ENCODE measurements at regions not wholly inside any gene's neighbourhood (a gene's known extent, or its start where the extent isn't known, plus 50 kb on each side); places are given as distances from the start of the nearest gene placed in this dataset.

- TF ChIP-seq CTCF (IDR thresholded peaks at IDR 0.05; ENCODE audit: insufficient read depth, low read depth, low read length, missing control alignments): no peak
- H3K4me3 ChIP-seq (ENCODE audit: low read length): no peak overlapping the region
- DNase-seq (ENCODE audit: low read depth): no peak
These were observed 82.9 kb upstream of the BARX2 start for GRCh38 chr11:129292771-129293170.

GRCh38 chr11:129292092-129292491, 83.6 kb upstream of the BARX2 start:
- H3K4me3 ChIP-seq (ENCODE audit: low read length): no peak overlapping the region
- TF ChIP-seq CTCF (IDR thresholded peaks at IDR 0.05; ENCODE audit: insufficient read depth, low read depth, low read length, missing control alignments): no peak
- no peak for DNase-seq (ENCODE audit: low read depth)

- no peak for TF ChIP-seq CTCF (IDR thresholded peaks at IDR 0.05; ENCODE audit: insufficient read depth, low read depth, low read length, missing control alignments)
- no peak for DNase-seq (ENCODE audit: low read depth)
- no peak overlapping the region for H3K4me3 ChIP-seq (ENCODE audit: low read length)
These were observed 84.1 kb upstream of the BARX2 start for GRCh38 chr11:129291546-129291945.

- DNase-seq (ENCODE audit: low read depth): no peak
- TF ChIP-seq CTCF (IDR thresholded peaks at IDR 0.05; ENCODE audit: insufficient read depth, low read depth, low read length, missing control alignments): no peak
- H3K4me3 ChIP-seq (ENCODE audit: low read length): no peak overlapping the region
These were observed 84.7 kb upstream of the BARX2 start for GRCh38 chr11:129290966-129291365.

- no peak overlapping the region for H3K4me3 ChIP-seq (ENCODE audit: low read length)
- DNase-seq (ENCODE audit: low read depth): no peak
- peak; percentile 11 for TF ChIP-seq CTCF (IDR thresholded peaks at IDR 0.05; ENCODE audit: insufficient read depth, low read depth, low read length, missing control alignments)
These were observed 86.2 kb upstream of the BARX2 start for GRCh38 chr11:129289350-129290040.

- no peak overlapping the region for H3K4me3 ChIP-seq (ENCODE audit: low read length)
- no peak for TF ChIP-seq CTCF (IDR thresholded peaks at IDR 0.05; ENCODE audit: insufficient read depth, low read depth, low read length, missing control alignments)
- DNase-seq (ENCODE audit: low read depth): no peak
These were observed 87.7 kb upstream of the BARX2 start for GRCh38 chr11:129287920-129288319.

GRCh38 chr11:129286813-129287212, 88.8 kb upstream of the BARX2 start:
- no peak overlapping the region for H3K4me3 ChIP-seq (ENCODE audit: low read length)
- no peak for TF ChIP-seq CTCF (IDR thresholded peaks at IDR 0.05; ENCODE audit: insufficient read depth, low read depth, low read length, missing control alignments)
- DNase-seq (ENCODE audit: low read depth): no peak
